ENCODE measurements at regions not wholly inside any gene's neighbourhood (a gene's known extent, or its start where the extent isn't known, plus 50 kb on each side); places are given as distances from the start of the nearest gene placed in this dataset.
"Not testable (repeated sequence)": the region's sequence is repeated elsewhere in the genome, so short reads cannot be mapped to it uniquely, and the experiment has no call there.

GRCh38 chr1:201726700-201727099 lies 102.3 kb upstream of the IPO9 start:
- no peak for DNase-seq (ENCODE audit: low read depth)
- TF ChIP-seq CTCF (IDR thresholded peaks at IDR 0.05; ENCODE audit: insufficient read depth, low read depth, low read length, missing control alignments) = no peak
- H3K4me3 ChIP-seq (ENCODE audit: low read length) = no peak overlapping the region

- no peak overlapping the region for H3K4me3 ChIP-seq (ENCODE audit: low read length)
- DNase-seq (ENCODE audit: low read depth) = no peak
- TF ChIP-seq CTCF (IDR thresholded peaks at IDR 0.05; ENCODE audit: insufficient read depth, low read depth, low read length, missing control alignments) = no peak
These were observed 100.2 kb upstream of the IPO9 start for GRCh38 chr1:201728731-201729130.

- DNase-seq (ENCODE audit: low read depth) = no peak
- no peak for TF ChIP-seq CTCF (IDR thresholded peaks at IDR 0.05; ENCODE audit: insufficient read depth, low read depth, low read length, missing control alignments)
- H3K4me3 ChIP-seq (ENCODE audit: low read length) = no peak overlapping the region
These were observed 98.9 kb upstream of the IPO9 start for GRCh38 chr1:201729973-201730608.

GRCh38 chr1:201730611-201731010 lies 98.3 kb upstream of the IPO9 start:
- TF ChIP-seq CTCF (IDR thresholded peaks at IDR 0.05; ENCODE audit: insufficient read depth, low read depth, low read length, missing control alignments) = no peak
- H3K4me3 ChIP-seq (ENCODE audit: low read length) = no peak overlapping the region
- DNase-seq (ENCODE audit: low read depth) = no peak

GRCh38 chr1:201731142-201731541 lies 97.8 kb upstream of the IPO9 start:
- TF ChIP-seq CTCF (IDR thresholded peaks at IDR 0.05; ENCODE audit: insufficient read depth, low read depth, low read length, missing control alignments) = no peak
- no peak for DNase-seq (ENCODE audit: low read depth)
- H3K4me3 ChIP-seq (ENCODE audit: low read length) = no peak overlapping the region

GRCh38 chr1:201731592-201731991 lies 97.4 kb upstream of the IPO9 start:
- H3K4me3 ChIP-seq (ENCODE audit: low read length) = no peak overlapping the region
- DNase-seq (ENCODE audit: low read depth) = no peak
- TF ChIP-seq CTCF (IDR thresholded peaks at IDR 0.05; ENCODE audit: insufficient read depth, low read depth, low read length, missing control alignments) = no peak

- H3K4me3 ChIP-seq (ENCODE audit: low read length) = no peak overlapping the region
- no peak for TF ChIP-seq CTCF (IDR thresholded peaks at IDR 0.05; ENCODE audit: insufficient read depth, low read depth, low read length, missing control alignments)
- DNase-seq (ENCODE audit: low read depth) = no peak
These were observed 96.6 kb upstream of the IPO9 start for GRCh38 chr1:201732351-201732750.

GRCh38 chr1:201734221-201734620 lies 94.7 kb upstream of the IPO9 start:
- H3K4me3 ChIP-seq (ENCODE audit: low read length); DNase-seq (ENCODE audit: low read depth): not testable (repeated sequence)
